HG03108 (cell line): ENCODE measurements at regions not wholly inside any gene's neighbourhood (a gene's known extent, or its start where the extent isn't known, plus 50 kb on each side); places are given as distances from the start of the nearest gene placed in this dataset.

Source experiments
- ATAC-seq: cut with Tn5 transposase; IDR thresholded peaks from one replicate; pipeline ENCODE4 v1.9.1; 2021; ENCODE audit warnings: moderate library complexity; ENCODE audit not compliant: unreplicated experiment

DNA sequence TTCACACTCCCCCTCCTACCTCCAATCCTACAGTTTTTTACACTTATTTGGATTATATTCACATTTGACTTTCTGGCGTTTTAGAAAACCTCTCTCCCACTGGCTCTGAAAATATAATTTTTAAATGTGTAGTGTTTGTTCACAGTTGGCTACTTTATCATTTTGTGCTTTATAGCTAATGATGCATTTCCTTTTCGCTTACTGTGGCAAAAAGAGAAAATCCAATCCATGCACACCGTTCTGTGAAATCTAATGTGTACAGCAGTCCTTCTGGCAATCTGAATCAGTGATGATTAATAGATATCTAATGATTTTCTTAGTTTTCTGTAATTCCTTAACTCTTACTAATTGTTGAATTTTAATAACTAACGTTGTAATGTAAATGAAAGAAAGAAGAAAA is 271.5 kb downstream of the ARAP2 start:
- ATAC-seq = no peak

GRCh38 chr4:35975617-35976355 is 268.5 kb downstream of the ARAP2 start:
- ATAC-seq = no peak

GRCh38 chr4:35978551-35978950 is 265.8 kb downstream of the ARAP2 start:
- no peak for ATAC-seq

DNA sequence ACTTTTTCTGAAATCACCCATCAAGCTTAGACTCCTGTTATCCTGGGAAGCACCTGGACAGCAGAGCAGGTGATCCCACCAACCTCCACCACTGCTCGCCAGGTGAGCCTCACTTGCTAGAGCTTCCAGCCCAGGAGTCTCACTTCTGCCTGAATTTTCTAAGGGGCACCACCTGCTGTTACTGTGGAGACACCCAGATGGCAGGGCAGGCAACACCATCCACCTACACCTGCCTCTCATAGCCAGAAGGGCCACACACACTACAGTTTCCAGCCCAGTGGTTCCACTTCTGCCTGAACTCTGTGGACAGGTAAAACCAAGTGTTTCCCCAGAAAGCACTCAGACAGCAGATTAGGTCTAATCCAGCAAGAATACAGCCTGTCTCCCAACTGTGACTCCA is 262.0 kb downstream of the ARAP2 start:
- ATAC-seq = no peak

DNA sequence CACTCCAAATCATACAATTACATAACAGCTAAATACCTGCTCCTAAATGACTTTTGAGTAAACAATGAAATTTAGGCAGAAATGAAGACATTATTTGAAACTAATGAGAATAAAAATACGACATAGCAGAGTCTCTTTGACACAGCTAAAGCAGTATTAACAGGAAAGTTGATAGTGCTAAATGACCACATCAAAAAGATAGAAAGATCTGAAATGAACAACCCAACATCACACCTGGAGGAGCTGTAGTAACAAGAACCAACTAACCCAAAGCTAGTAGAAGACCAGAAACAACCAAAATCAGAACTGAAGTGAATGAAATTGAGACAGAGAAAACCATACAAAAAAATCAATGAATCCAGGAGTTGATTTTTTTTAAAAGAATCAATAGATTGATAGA is 257.8 kb downstream of the ARAP2 start:
- ATAC-seq = no peak

GRCh38 chr4:35993606-35994005 is 250.7 kb downstream of the ARAP2 start:
- ATAC-seq = no peak

GRCh38 chr4:36000941-36001557 is 243.3 kb downstream of the ARAP2 start:
- ATAC-seq = no peak

GRCh38 chr4:36003051-36003450 is 241.3 kb downstream of the ARAP2 start:
- no peak for ATAC-seq

GRCh38 chr4:36004204-36004851 is 240.0 kb downstream of the ARAP2 start:
- no peak for ATAC-seq

- no peak for ATAC-seq
These were observed 238.1 kb downstream of the ARAP2 start for GRCh38 chr4:36006226-36006625.

DNA sequence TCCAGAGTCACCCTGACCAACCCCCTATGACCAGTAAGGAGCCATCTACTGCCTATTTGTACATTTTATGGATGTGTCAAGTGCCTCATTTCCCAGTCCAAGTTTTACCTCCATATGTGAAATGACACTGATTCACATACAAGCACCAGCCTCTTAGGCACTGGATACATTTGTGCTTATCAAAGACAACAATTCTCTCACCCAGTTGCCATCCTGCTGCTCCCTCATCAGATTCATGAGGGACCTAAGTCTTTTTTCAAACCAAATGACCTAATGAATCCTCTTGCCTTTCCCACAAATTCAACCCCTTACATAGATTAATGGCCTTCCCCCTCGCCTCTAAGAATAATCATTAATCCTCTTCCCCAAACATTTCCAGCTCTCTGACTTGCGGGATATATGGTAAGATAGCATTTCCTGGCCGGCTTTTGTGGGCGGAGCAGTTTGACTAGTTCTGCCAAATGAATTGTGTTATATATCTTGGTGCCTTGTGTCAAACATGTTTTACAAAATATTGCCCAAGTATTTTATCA is 233.9 kb downstream of the ARAP2 start:
- ATAC-seq = no peak

DNA sequence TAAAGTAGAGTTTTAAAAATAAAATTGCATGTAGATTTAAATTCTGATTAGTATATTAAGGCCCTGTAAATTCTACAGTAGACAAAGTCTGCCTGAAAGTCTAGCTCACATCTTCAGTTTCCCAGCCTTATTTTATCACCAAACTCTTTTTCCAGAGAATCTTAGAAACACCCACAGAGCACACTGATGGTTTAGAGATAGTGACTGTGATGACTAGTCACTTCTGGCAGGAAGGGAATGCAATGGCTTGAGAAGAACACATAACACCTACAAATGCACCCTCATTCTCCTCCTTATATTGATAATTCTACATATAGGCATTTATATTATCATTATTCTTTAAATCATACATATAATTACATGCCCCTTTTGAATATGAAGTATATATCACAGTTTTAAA is 232.9 kb downstream of the ARAP2 start:
- no peak for ATAC-seq

DNA sequence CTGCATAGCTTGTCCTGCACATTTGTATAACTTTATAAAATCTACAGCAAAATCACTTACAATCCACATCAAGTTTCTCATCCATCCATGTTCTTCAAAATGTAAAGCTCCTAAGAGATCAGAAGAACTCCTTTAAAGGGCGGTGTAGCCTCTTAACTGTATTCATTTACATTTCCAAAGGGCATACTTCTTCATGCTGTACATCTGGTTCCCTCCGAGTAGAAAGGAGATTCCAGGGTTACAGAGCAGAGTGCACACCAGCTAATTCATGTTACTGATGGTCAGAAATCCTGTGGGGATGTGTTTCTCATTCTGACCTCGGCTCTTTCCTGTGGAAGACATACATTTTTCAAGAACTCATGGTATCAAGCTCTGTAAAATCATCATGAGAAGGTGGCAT is 231.8 kb downstream of the ARAP2 start:
- no peak for ATAC-seq

- no peak for ATAC-seq
These were observed 231.1 kb downstream of the ARAP2 start for GRCh38 chr4:36013206-36013605.
